Esophagus squamous epithelium (tissue), 5 donors: ENCODE measurements at regions not wholly inside any gene's neighbourhood (a gene's known extent, or its start where the extent isn't known, plus 50 kb on each side); places are given as distances from the start of the nearest gene placed in this dataset.

Experiments used
- DNase-seq: peaks from one replicate; lab custom pipeline; 2025; lab: John Stamatoyannopoulos, UW
- H3K27ac ChIP-seq, 4 donors: fragments of 200-600 bp; sonication (generic); one replicate each; pipeline ENCODE4 v1.5.1; 2016 to 2019; ENCODE audit warnings: mild to moderate bottlenecking in 1 of 4
- H3K27me3 ChIP-seq, 4 donors: fragments of 200-600 bp; sonication (generic); 1 replicate in 3 of 4; 2 replicates in 1 of 4; pipeline versions ENCODE4 v1.5.1 to v1.6.0; 2017 to 2021; ENCODE audit warnings: antibody characterized with exemption in 1 of 4
- H3K36me3 ChIP-seq, 3 donors: fragments of 200-600 bp; sonication (generic); one replicate each; pipeline ENCODE4 v1.5.1; 2016 to 2019
- H3K4me1 ChIP-seq, 3 donors: fragments of 200-600 bp; sonication (generic); one replicate each; pipeline ENCODE4 v1.5.1; 2017 to 2019
- H3K4me3 ChIP-seq, 4 donors: fragments of 200-600 bp; sonication (generic); 1 replicate in 3 of 4; 2 replicates in 1 of 4; pipeline ENCODE4 v1.5.1; 2016 to 2019; ENCODE audit warnings: mild to moderate bottlenecking in 2 of 4, moderate library complexity in 1 of 4
- H3K9me3 ChIP-seq, 3 donors: fragments of 200-600 bp; sonication (generic); one replicate each; pipeline ENCODE4 v1.5.1; 2016 to 2019
- CTCF ChIP-seq, 6 experiments: fragments of 450-650 bp in 4 of 6; fragments of 200-600 bp in 2 of 6; sonication (generic) in 2 of 6; IDR thresholded peaks; one replicate each; pipeline ENCODE4 v1.5.1; 2016 to 2019; ENCODE audit warnings: antibody characterized with exemption in 6 of 6, mild to moderate bottlenecking in 4 of 6, moderate library complexity in 4 of 6
- POLR2A ChIP-seq, 4 donors: fragments of 450-650 bp; IDR thresholded peaks; one replicate each; pipeline ENCODE4 v1.6.1; 2017; ENCODE audit warnings: antibody characterized with exemption in 4 of 4, mild to moderate bottlenecking in 4 of 4, moderate library complexity in 3 of 4
- WGBS, 2 donors: methylation state at CpG; one replicate each; pipeline ENCODE4 v1.1.5; 2018; 5-methylcytosine and 5-hydroxymethylcytosine counted together
- intact Hi-C: fragments of 100-400 bp; cut with DNase I; formaldehyde crosslinking; loops from one replicate; pipeline ENCODE4 v1.15.0; 2022
- donor health status: DM: yes; HTN: yes; CAD: no.

DNA sequence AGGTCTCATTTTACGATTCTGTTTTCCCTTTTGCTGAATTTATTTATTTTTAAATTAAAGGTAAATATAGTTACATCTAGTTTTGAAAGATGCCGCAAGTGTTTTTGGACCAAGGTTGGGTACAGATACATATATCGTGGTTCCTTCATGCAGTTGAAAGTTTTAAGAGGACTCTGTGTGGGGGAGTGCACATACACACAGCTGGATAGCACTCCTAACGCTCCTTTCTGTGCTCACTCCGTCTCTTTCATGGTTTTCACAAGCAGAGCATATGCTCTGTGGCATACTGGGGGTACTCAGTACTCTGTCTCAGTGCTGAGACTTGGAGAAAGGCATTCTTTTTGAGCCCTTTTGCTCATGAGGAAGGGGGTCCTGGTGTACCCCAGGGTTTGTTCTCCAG lies 307.5 kb downstream of the DOCK8 start:
- Histone ChIP-seq H3K36me3 (no peaks in the 10 kb centered on the region), H3K4me1 (peaks cover 14 to 88% (median 30%) of the 10 kb centered on the region in 3 donors), H3K9me3 (no peaks in the 10 kb centered on the region), H3K27ac (peak overlapping the region in 1 of 4 donors; percentile 20), H3K27me3 (no peaks in the 10 kb centered on the region), H3K4me3 (no peak overlapping the region)
- DNase-seq, result no peak
- intact Hi-C loops, result no loop called here
- WGBS, 2 donors, result 87 to 88% methylated on average over 5 of the region's 5 CpGs
- TF ChIP-seq POLR2A (IDR thresholded peaks at IDR 0.05) (no peak), CTCF (IDR thresholded peaks at IDR 0.05) (no peak)

GRCh38 chr9:522658-523057 lies 308.0 kb downstream of the DOCK8 start:
- H3K27ac ChIP-seq, result peak overlapping the region in 1 of 4 donors; percentile 20
- no peaks in the 10 kb centered on the region for H3K36me3 ChIP-seq
- TF ChIP-seq POLR2A (IDR thresholded peaks at IDR 0.05), result no peak
- TF ChIP-seq CTCF (IDR thresholded peaks at IDR 0.05), result no peak
- peaks cover 14 to 88% (median 26%) of the 10 kb centered on the region in 3 donors for H3K4me1 ChIP-seq
- no peak overlapping the region for H3K4me3 ChIP-seq
- 78 to 86% methylated on average over 1 of the region's 1 CpG for WGBS, 2 donors
- H3K27me3 ChIP-seq, result no peaks in the 10 kb centered on the region
- no peak for DNase-seq
- no peaks in the 10 kb centered on the region for H3K9me3 ChIP-seq
- intact Hi-C loops, result no loop called here

DNA sequence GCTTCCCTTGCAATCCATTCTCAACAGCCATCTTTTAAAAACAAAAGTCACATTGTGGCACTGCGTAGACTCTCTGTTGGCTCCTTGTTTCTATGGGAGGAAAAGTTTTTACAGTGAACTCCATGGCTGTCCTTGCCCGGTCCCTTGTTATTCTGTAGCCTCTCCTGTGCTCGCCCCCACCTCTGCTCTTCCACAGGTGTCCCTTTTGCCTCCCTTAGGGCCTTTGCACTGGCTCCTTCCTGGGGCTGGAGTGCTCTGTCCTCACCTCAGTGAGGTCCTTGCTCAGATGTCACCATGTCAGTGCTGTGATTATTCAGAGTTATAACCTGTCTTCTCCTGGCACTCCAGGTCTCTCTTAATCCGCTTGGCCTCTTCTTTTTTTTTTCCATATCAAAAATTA lies 308.8 kb downstream of the DOCK8 start:
- no peak for DNase-seq
- Histone ChIP-seq H3K27ac (no peak overlapping the region), H3K9me3 (no peaks in the 10 kb centered on the region), H3K27me3 (no peaks in the 10 kb centered on the region), H3K4me1 (peaks cover 14 to 83% (median 23%) of the 10 kb centered on the region in 3 donors), H3K36me3 (no peaks in the 10 kb centered on the region), H3K4me3 (no peak overlapping the region)
- intact Hi-C loops, result no loop called here
- WGBS, 2 donors, result 91 to 95% methylated on average over 4 of the region's 4 CpGs
- TF ChIP-seq CTCF (IDR thresholded peaks at IDR 0.05) (no peak), POLR2A (IDR thresholded peaks at IDR 0.05) (no peak)

GRCh38 chr9:524008-524407 lies 309.3 kb downstream of the DOCK8 start:
- H3K9me3 ChIP-seq, result no peaks in the 10 kb centered on the region
- no peaks in the 10 kb centered on the region for H3K36me3 ChIP-seq
- intact Hi-C loops, result no loop called here
- H3K4me1 ChIP-seq, result peaks cover 14 to 80% (median 19%) of the 10 kb centered on the region in 3 donors
- H3K27ac ChIP-seq, result peak overlapping the region in 2 of 4 donors; percentile 20 to 42
- no peak overlapping the region for H3K4me3 ChIP-seq
- TF ChIP-seq POLR2A (IDR thresholded peaks at IDR 0.05) (no peak), CTCF (IDR thresholded peaks at IDR 0.05) (no peak)
- H3K27me3 ChIP-seq, result no peaks in the 10 kb centered on the region
- WGBS, 2 donors, result 23 to 46% methylated on average over 2 of the region's 2 CpGs
- DNase-seq, result no peak

GRCh38 chr9:526904-527591 lies 312.4 kb downstream of the DOCK8 start:
- Histone ChIP-seq H3K27ac (no peak overlapping the region), H3K27me3 (no peaks in the 10 kb centered on the region), H3K4me1 (peaks cover 8 to 81% (median 22%) of the 10 kb centered on the region in 3 donors), H3K9me3 (no peaks in the 10 kb centered on the region), H3K36me3 (no peaks in the 10 kb centered on the region), H3K4me3 (no peak overlapping the region)
- intact Hi-C loops, result no loop called here
- 60 to 82% methylated on average over 5 to 11 of the region's 11 CpGs for WGBS, 2 donors
- no peak for DNase-seq
- TF ChIP-seq CTCF (IDR thresholded peaks at IDR 0.05), result no peak
- no peak for TF ChIP-seq POLR2A (IDR thresholded peaks at IDR 0.05)
